Hematopoietic multipotent progenitor cell treated with erythropoietin and hydrocortisone succinate and interleukin-3 and kit ligand, for 4 days (in vitro differentiated cells): ENCODE measurements at regions not wholly inside any gene's neighbourhood (a gene's known extent, or its start where the extent isn't known, plus 50 kb on each side); places are given as distances from the start of the nearest gene placed in this dataset.

Experiments
- DNase-seq: peaks from one replicate; pipeline ENCODE4 v3.0.0-alpha.2; 2015

DNA sequence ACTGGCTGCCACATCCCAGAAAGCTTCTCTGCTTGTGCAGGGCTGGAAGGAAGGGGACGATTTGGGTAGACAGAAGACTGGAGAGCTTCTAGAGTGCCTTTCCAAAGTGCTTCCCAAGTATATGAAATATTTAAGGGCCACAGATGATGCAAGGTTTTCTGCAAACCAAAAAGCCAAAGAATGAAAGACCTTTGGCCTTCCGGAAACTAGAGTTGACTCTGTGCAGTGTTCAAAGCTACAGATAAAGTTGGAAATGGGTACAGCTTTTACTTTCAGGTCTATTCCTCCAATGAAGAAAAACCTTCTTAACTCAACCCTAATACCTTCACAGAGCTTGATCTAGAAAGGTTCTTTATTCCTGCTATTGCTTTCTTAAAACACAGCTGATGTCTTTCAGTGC is 253.0 kb upstream of the KLHL29 start:
- no peak for DNase-seq

DNA sequence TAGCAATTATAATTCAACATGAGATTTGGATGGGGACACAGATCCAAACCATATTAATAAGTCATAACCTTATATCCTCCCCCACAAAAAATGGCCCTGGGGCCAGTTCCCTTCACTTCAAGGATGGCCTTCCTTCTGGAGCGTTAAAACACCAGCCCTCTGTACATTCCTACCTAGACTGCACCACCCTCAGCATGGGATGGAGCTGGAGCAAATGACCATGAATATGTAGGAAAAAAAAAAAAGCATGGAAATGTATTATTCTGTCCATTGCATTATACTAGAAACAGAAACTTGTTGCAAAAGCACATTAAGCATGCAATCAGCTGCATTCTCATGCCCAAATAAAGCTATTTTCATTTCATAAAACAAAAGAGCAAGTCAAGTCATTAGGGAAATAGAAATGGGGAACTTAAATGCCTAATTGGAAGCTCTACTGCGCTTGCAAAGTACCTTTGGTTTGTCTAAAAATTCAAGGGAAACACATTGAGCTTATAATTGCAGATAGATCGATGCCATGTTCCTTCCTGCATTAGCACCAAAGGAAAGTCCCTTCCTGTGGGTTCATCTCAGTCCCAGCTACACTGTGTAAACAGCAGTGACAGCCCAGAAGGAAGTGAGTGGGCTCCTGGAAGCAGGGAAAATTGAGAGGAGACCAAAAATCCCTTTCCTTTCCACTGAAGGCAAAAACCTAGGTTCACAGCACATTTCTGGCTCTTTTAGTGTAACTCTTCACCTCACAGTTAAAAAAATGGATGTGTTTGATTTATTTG is 252.0 kb upstream of the KLHL29 start:
- DNase-seq = no peak

DNA sequence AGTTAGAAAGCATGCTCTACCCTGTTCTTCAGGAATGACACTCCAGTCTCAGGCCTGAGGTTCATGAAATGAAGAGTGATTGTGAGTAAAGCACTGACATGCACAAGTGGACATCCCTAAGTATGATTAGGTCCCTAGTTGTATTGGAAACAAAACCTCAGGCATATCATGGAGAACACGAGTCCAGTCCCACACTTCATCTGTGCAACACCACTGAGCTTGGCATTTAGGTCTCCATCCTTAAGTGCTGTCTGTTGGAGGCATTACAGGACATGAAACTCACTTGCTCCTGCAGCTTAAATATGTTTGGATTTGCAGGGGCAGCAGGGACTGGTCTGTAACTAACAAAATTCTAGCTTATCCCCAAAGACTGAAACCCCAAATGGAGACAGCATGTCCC is 250.3 kb upstream of the KLHL29 start:
- no peak for DNase-seq

DNA sequence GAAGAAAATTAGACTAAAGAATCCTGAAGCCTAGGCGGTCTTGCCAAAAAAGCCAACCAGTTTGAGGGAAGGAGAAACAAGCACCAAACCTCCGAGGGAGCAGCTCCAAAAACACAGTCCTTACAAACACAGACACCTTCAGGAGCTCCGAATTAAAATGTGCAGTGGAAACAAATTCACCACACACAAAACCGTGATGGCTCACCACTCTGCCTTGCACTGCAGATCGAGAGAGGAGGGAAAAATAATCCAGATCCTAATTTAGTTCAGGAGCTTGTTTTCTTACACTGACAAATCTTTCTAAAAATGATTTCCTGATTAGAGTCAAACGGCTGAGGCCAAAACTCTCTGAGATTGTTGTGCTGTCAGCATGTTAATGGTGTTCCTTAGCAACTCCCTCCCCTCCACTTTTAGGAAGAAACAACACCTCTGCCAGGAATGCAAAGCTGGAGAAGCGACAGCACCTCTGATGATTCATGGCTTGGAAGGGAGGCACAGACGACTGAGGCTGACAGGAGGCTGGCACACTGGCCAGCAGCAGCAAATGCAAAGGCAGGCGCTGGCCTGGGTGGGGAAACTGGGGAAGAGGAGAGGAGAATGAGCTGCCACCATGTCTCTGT is 249.4 kb upstream of the KLHL29 start:
- no peak for DNase-seq

DNA sequence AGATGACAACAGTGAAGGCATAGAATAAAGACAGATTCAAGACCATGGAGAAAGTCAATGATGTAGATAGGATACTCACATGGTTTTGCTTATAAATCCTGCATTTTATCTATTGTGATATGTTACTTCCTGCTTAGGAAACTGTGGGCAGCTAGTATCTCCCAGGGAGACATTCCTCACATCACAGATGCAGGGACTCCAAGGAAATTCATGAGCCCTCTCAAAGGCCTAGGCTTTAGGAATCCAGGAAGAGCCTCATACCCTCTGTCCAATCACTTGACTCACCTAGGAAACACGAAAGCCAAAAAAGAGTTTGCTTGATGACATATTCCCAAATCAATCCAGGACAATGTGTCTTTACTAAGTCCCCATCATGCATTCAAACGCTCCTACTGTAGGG is 247.8 kb upstream of the KLHL29 start:
- no peak for DNase-seq

DNA sequence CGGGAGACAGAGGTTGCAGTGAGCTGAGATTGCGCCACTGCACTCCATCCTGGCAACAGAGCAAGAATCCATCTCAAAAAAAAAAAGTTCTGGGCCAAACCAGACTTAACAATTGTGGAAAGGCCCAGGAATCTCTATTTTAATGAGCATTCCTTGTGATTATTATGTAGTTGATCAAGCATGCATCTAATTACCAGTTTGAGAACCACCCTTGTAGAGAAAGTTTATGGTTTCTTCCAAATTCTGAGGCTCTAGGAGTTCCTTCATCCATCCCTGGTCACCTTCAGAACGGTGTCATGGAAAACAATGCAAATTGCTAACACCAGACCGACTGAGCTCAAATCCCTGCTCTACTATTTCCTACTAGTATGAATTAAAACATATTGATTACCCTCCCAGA is 246.3 kb upstream of the KLHL29 start:
- DNase-seq = no peak

DNA sequence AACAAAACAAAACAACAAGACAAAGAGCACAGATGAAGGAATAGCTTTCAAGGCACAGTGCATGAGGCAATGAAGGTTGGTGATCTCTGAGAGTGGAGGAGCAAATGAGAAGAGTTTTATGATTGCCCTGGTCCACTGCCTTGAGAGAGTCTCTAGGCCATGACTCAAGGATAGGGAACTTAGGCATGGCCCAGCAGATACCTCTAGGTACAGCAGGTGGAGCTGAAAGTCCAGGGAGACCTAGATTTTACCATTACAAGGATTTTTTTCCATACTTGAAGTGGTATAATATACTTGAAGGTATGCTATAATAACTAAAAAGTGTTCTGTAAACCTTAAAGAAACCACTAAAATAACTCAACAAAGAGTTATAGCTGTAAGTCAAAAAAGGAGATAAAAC is 239.5 kb upstream of the KLHL29 start:
- no peak for DNase-seq

DNA sequence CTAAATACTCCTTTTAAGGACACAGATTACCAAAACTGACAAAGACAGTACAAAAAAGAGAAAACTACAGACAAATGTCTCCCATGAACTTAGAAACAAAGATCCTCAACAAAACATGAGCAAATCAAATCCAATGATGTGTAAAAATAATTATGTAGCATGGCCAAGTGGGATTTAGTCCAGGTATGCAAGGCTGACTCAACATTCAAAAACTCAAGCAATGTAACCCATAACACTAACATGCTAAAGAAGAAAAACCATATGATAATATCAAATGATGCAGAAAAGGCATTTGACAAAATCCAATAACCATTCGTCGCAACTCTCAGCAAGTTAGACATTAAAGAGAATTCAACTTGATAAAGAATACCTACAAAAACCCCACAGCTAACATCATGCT is 239.0 kb upstream of the KLHL29 start:
- DNase-seq = no peak

DNA sequence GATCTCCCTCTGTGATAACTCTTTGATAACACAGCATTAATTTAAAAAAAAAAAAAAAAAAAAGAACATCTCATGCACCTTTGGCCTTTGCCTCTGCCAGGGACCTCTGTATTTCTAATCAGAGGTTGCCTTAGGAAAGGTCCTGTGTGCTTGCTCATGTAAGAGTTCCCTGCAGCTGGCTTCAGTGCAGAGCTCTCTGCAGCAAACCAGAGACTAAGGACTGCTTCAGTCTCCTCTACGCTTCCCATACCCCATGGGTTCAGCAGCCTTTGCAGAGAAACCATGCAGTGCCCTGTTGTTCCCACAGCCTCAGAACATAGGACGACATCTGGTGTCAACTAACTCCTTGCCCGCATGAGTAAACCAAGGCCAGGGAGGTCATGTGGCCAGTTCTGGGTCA is 236.6 kb upstream of the KLHL29 start:
- DNase-seq = no peak

DNA sequence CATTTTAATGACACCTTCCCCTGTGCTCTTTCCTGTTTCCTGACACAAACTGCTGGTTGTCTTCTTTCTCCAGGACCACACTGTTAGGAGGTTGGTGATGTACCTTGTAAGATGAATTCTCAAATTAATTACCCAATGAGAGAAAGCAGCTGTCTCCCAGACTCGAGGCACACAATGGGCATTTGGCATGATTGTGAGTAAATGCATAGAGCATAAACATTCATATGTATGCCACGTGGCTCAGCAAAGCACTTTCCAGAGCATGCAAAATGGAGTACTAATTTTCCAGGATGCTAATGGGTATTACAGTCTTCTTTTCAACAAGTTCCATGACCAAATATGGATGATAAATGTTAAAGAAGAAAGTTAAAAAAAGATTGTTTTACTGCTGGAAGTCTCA is 235.2 kb upstream of the KLHL29 start:
- DNase-seq = no peak

DNA sequence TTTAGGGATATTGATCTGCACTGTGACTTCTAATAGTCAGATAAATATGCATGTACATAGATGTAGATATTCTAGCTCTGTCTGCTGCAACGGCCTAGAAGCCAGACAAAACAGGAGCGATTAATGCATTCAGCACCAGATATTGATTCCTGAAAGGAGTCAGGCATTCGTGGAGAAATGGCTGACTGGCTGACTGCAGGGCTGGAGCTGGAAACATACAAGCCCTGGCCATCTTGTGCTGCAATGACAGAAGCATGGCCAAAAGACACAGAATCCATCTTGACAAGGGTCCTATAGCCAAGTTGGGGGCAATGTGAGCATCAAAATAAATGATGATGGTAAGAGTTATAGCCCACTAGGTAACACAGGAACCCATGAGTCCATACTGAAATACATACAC is 231.5 kb upstream of the KLHL29 start:
- DNase-seq = no peak

DNA sequence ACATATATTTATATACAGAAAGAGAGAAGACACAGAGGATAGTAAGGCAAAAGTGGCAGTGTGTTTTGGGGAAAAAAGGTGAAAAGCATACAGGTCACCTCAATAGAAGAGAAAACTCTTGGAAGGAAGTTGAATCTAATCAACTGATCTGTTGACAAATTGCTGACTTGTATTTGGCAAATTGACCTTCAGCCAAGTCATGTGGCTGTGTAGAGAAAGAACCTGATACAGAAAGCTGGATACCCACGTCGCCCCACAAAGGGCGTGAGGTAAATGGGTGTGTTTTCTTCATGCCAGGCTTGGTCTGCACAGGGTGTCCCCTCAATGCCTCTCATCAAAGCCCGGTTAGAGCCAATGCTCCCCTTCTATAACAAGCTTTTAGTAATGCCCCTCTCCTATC is 230.0 kb upstream of the KLHL29 start:
- no peak for DNase-seq

DNA sequence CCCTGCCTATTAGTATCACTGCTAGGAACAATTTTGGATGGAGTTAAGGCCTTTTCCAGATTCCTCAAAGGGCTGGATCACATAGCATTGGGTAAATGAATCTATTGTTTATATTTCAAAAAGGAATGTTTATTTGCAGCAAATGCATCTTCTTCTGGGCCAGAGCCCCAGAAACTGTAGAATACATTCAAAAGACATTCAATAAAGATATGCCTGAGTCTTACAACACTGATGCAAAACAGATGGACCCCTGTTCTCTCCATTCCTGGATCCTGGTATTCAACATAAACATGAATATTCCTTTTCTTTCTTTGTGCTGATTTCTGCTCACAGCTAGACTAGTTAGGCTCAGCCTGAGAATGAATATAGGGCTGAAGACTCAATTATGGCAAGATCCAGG is 227.2 kb upstream of the KLHL29 start:
- no peak for DNase-seq

DNA sequence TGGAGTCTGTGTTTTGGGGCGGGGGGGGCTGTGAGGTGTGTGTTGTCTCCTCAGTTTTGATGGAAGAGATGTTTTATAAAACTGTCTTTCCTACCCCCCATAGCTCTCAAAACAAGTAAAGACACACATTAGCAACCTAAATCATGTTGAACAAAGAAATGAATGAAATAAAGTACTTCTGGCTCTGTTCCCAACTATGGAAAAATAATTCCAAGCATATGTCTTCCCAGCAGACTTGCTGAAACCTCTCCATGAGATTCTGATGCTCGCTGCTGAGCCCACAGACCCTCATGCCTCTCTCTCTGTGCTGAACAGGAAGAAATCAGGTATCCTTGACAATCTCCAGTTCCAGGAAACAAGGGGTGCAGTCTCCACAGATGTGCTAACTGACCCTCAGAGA is 226.7 kb upstream of the KLHL29 start:
- no peak for DNase-seq

DNA sequence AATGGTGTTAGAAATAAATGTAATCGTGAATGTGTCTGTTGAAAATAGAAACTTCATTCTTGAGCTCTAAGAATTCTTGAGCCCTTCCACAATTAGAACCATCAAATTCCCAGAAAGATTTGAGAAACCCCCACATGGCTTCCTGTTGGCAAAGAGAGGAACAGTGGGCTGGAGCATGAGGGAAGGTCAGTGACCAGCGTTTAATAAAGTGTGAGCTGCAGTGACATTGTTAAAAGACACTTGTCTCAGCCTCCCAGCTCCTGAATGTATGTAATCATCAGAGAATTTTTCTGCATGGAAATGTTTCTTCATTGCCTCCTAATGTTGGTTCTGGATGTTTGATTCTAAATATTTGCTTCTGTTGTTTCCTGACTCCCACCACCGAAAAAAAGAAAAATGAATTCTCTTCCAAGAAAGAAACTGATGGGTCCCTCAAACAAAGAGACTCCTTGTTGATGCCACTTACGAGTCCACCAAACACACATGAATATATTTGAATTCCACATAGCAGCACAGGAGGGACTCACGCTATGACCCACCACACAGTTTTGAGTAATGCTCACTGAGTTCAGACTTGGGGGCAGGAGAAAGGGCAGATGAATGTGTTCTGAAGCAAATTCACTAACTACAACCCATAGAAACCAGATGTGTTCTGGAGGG is 225.1 kb upstream of the KLHL29 start:
- DNase-seq = no peak

DNA sequence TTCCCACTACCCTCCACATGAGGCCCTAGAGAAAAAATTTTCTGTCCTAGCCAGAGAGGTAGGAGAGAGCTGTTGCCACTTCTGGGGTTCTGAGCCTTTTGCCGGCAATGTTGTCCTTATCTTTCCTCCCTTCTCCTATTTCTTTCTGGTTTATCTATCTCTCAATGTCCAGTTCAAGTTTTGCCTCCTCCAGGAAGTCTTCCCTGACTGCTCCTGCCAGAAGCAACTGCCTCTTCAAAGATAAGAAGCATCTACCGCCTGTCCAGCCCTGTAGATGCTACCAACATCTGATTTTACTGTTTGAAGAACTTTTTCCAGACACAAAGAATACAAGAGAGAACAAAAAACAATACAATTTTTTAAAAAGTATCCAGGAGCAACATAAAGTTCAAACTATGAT is 220.8 kb upstream of the KLHL29 start:
- no peak for DNase-seq

DNA sequence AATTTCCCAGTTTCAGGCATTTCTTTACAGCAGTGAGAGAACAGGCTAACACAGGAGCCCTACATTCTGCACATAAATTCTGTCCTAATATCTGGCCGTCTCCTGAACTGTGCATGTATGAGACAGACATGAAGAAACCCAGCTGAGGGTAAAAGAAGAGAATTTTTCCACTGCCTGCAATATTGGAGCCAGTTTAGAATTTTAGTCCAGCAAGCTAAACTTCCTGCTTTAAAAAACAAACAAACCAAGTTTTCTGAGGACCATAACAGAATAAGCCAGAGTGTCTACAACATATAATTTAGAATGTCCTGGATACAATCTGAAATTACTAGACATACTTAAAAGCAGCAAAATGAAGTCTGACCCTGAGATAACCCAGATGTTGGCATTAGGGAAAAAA is 215.1 kb upstream of the KLHL29 start:
- no peak for DNase-seq

DNA sequence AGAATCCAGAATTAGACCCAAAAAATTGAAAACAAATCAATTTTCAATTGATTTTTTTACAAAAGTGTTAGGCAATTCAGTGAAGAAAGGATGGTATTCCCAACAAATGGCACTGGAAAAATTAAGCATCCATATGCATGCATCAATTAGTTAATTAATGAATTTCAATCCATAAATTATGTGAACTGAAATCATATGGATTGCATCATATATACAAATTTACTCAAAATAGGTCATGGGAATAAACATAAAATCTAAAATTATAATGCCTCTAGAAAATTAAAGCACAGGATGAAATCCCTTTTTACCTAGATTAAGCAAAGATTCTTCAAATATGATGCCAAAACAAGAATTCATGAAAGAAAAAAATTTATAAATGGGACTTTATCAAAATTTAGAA is 213.9 kb upstream of the KLHL29 start:
- no peak for DNase-seq

DNA sequence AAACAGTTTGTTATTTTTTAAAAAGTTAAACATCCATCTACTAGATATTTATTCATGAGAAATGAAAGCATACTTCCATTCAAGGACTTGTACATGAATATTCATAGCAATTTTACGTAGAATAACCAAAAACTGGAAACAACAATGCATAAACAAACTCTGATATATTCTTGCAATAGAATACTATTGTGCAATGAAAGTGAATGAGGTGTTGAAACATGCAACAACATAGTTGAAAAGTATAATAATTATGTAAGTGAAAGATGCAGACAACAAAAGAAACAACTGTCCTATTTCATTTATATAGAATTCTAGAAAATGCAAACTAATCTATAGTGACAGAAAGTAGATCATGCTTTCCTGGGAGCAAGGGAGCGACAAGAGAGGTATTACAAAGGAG is 206.6 kb upstream of the KLHL29 start:
- DNase-seq = no peak

DNA sequence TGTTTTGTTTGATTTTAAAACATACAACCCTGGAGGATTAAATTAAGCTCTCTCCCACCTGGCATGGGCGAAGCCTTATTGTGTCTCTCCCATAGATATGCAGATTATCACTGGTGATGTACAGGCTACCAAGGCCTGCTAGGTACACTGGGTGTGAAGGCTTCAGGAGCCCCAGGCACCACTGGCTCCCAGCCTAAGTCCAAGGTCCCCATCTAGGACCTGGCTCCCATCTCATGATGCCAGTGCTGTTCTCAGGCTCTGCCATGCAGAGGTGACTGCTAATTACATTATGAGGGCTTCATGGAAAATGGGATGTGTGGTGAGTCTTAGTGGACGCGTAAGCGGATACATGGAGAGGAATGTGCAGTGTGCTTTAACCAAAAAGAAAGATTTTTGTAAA is 201.2 kb upstream of the KLHL29 start:
- DNase-seq = no peak

DNA sequence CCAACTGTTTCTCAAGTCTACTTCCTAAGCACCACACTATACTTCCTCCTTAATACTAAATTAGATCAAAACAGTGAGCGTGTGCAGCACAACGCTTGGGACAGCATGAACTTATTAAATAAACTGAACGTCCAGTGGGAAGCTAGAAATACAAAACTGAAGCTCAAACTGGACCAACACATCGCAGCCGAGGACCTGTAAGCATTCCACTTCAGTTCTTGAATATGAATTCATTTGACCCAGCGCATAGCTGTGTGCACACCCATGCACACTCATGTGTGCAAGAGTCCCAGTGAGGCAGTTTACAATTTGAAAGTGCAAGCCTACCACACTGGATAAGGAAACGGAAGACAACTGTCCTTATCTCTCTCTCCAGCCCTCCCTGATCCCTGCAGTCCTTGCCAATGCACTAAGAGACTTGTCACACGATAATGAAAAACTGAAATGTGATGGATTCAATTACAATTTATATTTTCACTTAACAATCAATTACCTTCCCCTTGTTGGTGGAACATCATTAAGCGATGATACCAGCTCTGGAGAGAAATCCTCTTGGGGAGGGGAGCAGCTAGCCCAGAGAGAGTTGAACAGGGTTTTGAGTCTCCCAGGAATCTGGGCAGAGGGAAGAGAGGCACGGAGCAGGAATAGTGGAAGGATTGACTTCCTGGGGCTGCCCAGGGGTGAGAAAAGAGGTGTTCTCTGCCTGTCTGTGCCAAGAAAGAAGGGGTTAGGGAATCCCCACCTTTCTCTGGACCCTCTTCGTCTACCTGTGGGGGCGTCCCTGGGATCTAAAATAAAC is 186.5 kb upstream of the KLHL29 start:
- no peak for DNase-seq

DNA sequence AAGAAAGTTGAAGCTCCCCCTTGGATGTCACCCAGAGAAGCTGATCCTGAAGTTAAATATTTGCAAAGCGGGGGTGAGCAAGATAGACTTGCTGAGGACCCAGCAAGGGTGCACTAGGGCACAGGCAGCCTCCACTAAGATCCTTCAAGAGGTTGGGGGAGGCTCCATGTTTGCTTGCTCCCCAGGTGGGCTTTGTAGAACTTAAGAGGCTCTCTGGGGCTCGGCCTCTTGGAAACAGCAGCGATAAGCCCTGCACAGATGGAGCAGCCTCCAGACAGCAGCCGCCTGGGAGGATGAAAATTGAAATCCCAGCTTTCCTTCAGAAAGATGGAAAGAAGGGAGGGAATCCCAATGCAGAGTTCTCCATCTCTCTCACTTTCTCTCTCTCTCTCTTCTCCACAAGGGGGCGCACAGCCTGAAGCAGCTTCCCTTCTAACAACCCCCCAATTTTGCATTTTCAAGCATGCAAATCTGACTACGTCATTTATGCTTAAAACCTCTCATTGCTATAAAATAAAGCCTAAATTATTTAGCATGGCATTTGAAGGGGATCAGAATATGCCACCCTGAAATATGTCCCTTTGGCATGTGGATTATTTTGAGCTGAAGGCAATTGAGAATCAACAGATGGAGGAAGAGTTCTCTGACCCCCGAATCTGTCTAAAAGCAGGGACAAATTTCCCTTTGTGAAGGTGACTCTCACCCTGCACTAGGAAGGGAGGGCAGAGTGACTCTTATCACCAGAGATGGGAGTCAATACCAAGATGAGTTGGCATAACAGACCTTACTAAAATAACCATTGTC is 185.7 kb upstream of the KLHL29 start:
- peak; percentile 32 for DNase-seq
